MM.1S (cell line): ENCODE measurements at regions not wholly inside any gene's neighbourhood (a gene's known extent, or its start where the extent isn't known, plus 50 kb on each side); places are given as distances from the start of the nearest gene placed in this dataset.

ENCODE experiments used
- DNase-seq: peaks from one replicate; pipeline ENCODE4 v3.0.0-alpha.2; 2015
- H2AFZ ChIP-seq: fragments of 300-600 bp; sonication (generic); 2 replicates; pipeline ENCODE4 v1.6.0; 2016; ENCODE audit warnings: antibody characterized with exemption, low read length
- H3F3A ChIP-seq: fragments of 300-600 bp; sonication (generic); 2 replicates; pipeline ENCODE4 v1.6.1; 2016; ENCODE audit warnings: mild to moderate bottlenecking, antibody characterized with exemption, low read length, moderate library complexity, mixed read lengths; ENCODE audit not compliant: insufficient read depth
- H3K27ac ChIP-seq: fragments of 300-600 bp; sonication (generic); 2 replicates; pipeline ENCODE4 v1.5.1; 2016; ENCODE audit warnings: mild to moderate bottlenecking, low read length
- H3K27me3 ChIP-seq: fragments of 300-600 bp; sonication (generic); replicated peaks from 2 replicates; pipeline ENCODE4 v1.6.0; 2016; ENCODE audit warnings: low read length; ENCODE audit not compliant: insufficient read depth
- H3K36me3 ChIP-seq: fragments of 300-600 bp; sonication (generic); replicated peaks from 2 replicates; pipeline ENCODE4 v1.6.1; 2016; ENCODE audit warnings: mild to moderate bottlenecking, low read length, mixed read lengths; ENCODE audit not compliant: insufficient read depth
- H3K4me1 ChIP-seq: fragments of 300-600 bp; sonication (generic); 2 replicates; pipeline ENCODE4 v1.6.1; 2016; ENCODE audit warnings: low read length, mixed read lengths
- H3K4me2 ChIP-seq: fragments of 300-600 bp; sonication (generic); 2 replicates; pipeline ENCODE4 v1.6.0; 2016; ENCODE audit warnings: low read depth, low read length
- H3K4me3 ChIP-seq: fragments of 300-600 bp; sonication (generic); 2 replicates; pipeline ENCODE4 v1.5.1; 2016; ENCODE audit warnings: low read length, mixed read lengths
- H3K79me2 ChIP-seq: fragments of 300-600 bp; sonication (generic); 2 replicates; pipeline ENCODE4 v1.6.1; 2016; ENCODE audit warnings: mixed run types, low read length, mixed read lengths
- H3K9ac ChIP-seq: fragments of 300-600 bp; sonication (generic); 2 replicates; pipeline ENCODE4 v1.6.1; 2016; ENCODE audit warnings: low read length, mixed read lengths
- H3K9me2 ChIP-seq: fragments of 300-600 bp; sonication (generic); replicated peaks from 2 replicates; pipeline ENCODE4 v1.6.1; 2016; ENCODE audit warnings: mild to moderate bottlenecking, low read length, mixed read lengths; ENCODE audit not compliant: insufficient read depth
- H3K9me3 ChIP-seq: fragments of 300-600 bp; sonication (generic); replicated peaks from 2 replicates; pipeline ENCODE4 v1.6.1; 2016; ENCODE audit warnings: mild to moderate bottlenecking, low read length, mixed read lengths; ENCODE audit not compliant: insufficient read depth
- H4K20me1 ChIP-seq: fragments of 300-600 bp; sonication (generic); 2 replicates; pipeline ENCODE4 v1.6.1; 2016; ENCODE audit warnings: mild to moderate bottlenecking, low read length, moderate library complexity, mixed read lengths; ENCODE audit not compliant: insufficient read depth
- EZH2 ChIP-seq: fragments of 300-600 bp; sonication (generic); optimal IDR thresholded peaks from 2 replicates; pipeline ENCODE3; 2017; ENCODE audit warnings: low read depth, mild to moderate bottlenecking, antibody characterized with exemption, low read length, mixed read lengths
- EZH2phosphoT487 ChIP-seq: fragments of 300-600 bp; sonication (generic); IDR thresholded peaks from 2 replicates; pipeline ENCODE4 v1.6.1; 2018; ENCODE audit warnings: antibody characterized with exemption, low read length
- TF ChIP-seq, protein P1 (sequence below): fragments of 300-600 bp; sonication (generic); IDR thresholded peaks from 2 replicates; pipeline ENCODE4 v1.5.1; 2016; ENCODE audit warnings: antibody characterized with exemption, low read length, mixed read lengths

GRCh38 chr4:167290678-167291077, 56.4 kb upstream of the SPOCK3 start:
- Histone ChIP-seq H3K9me3 (no peaks in the 10 kb centered on the region), H3F3A (no peaks in the 10 kb centered on the region), H3K36me3 (no peaks in the 10 kb centered on the region), H3K4me3 (no peak overlapping the region), H4K20me1 (no peaks in the 10 kb centered on the region), H3K4me1 (no peaks in the 10 kb centered on the region), H3K27me3 (no peaks in the 10 kb centered on the region), H2AFZ (no peak overlapping the region), H3K79me2 (no peaks in the 10 kb centered on the region), H3K27ac (no peak overlapping the region), H3K4me2 (no peak overlapping the region), H3K9ac (no peak overlapping the region), H3K9me2 (no peaks in the 10 kb centered on the region)
- TF ChIP-seq, protein P1, sequence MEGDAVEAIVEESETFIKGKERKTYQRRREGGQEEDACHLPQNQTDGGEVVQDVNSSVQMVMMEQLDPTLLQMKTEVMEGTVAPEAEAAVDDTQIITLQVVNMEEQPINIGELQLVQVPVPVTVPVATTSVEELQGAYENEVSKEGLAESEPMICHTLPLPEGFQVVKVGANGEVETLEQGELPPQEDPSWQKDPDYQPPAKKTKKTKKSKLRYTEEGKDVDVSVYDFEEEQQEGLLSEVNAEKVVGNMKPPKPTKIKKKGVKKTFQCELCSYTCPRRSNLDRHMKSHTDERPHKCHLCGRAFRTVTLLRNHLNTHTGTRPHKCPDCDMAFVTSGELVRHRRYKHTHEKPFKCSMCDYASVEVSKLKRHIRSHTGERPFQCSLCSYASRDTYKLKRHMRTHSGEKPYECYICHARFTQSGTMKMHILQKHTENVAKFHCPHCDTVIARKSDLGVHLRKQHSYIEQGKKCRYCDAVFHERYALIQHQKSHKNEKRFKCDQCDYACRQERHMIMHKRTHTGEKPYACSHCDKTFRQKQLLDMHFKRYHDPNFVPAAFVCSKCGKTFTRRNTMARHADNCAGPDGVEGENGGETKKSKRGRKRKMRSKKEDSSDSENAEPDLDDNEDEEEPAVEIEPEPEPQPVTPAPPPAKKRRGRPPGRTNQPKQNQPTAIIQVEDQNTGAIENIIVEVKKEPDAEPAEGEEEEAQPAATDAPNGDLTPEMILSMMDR = peak; percentile 36
- no peak for TF ChIP-seq EZH2
- no peak for TF ChIP-seq EZH2phosphoT487
- DNase-seq = peak; percentile 23

GRCh38 chr4:167308876-167309275, 74.6 kb upstream of the SPOCK3 start:
- no peaks in the 10 kb centered on the region for H3K4me1 ChIP-seq
- no peak overlapping the region for H3K4me2 ChIP-seq
- H4K20me1 ChIP-seq = no peaks in the 10 kb centered on the region
- H3F3A ChIP-seq = no peaks in the 10 kb centered on the region
- no peaks in the 10 kb centered on the region for H3K27me3 ChIP-seq
- H3K79me2 ChIP-seq = no peaks in the 10 kb centered on the region
- no peak overlapping the region for H2AFZ ChIP-seq
- H3K9me3 ChIP-seq = no peaks in the 10 kb centered on the region
- no peaks in the 10 kb centered on the region for H3K9me2 ChIP-seq
- H3K27ac ChIP-seq = no peak overlapping the region
- H3K9ac ChIP-seq = no peak overlapping the region
- DNase-seq = no peak
- no peak overlapping the region for H3K4me3 ChIP-seq
- H3K36me3 ChIP-seq = no peaks in the 10 kb centered on the region
- no peak for TF ChIP-seq EZH2
- TF ChIP-seq EZH2phosphoT487 = no peak
- TF ChIP-seq, protein P1 = no peak

- Histone ChIP-seq H3K9me3 (no peaks in the 10 kb centered on the region), H3F3A (no peaks in the 10 kb centered on the region), H3K79me2 (no peaks in the 10 kb centered on the region), H3K9me2 (no peaks in the 10 kb centered on the region), H3K4me2 (no peak overlapping the region), H4K20me1 (no peaks in the 10 kb centered on the region), H3K9ac (no peak overlapping the region), H3K27ac (no peak overlapping the region), H3K36me3 (no peaks in the 10 kb centered on the region), H2AFZ (no peak overlapping the region), H3K4me3 (no peak overlapping the region), H3K27me3 (no peaks in the 10 kb centered on the region), H3K4me1 (no peaks in the 10 kb centered on the region)
- TF ChIP-seq, protein P1 = no peak
- TF ChIP-seq EZH2phosphoT487 = no peak
- no peak for TF ChIP-seq EZH2
- DNase-seq = no peak
These were observed 87.0 kb upstream of the SPOCK3 start for GRCh38 chr4:167321299-167321698.
